GM13977 (cell line): ENCODE measurements at regions not wholly inside any gene's neighbourhood (a gene's known extent, or its start where the extent isn't known, plus 50 kb on each side); places are given as distances from the start of the nearest gene placed in this dataset.

Experiments used
- DNase-seq: peaks from one replicate; pipeline ENCODE4 v3.0.0; 2012; ENCODE audit warnings: low spot score
- in situ Hi-C: fragments of 300-500 bp; cut with MboI; formaldehyde crosslinking; loops from one replicate; pipeline ENCODE4 v1.12.0; 2022; ENCODE audit warnings: low sequenced_read_pairs, low pct_unique_long_range_greater_than_20kb, mixed read lengths, inconsistent platforms; ENCODE audit not compliant: unreplicated experiment
- TF ChIP-seq, protein P1 (sequence below): IDR thresholded peaks from 2 replicates; pipeline ENCODE4 v1.5.1; 2012; ENCODE audit warnings: mild to moderate bottlenecking, control low read depth; ENCODE audit not compliant: insufficient read depth; ENCODE audit errors: extremely low read depth, missing control alignments

DNA sequence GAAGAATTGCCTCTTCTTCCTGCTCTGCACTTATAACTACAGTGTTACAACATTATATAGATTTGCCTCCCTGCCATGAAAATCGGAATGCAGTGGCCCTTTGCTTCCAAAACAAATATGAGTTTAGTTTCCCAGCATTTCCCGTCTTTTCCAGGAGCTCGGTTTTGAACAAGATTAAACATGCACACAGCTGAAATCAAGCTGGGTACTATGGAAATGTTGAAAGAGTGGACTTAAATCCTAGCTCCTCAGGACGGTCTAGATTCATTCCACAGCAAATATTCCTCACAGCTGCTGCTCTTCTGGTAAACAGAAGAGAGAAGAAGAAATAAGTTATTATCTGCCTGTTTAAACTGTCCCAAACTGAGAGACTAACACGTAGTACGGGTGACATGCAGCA is 161.4 kb downstream of the PIK3R1 start:
- TF ChIP-seq, protein P1, sequence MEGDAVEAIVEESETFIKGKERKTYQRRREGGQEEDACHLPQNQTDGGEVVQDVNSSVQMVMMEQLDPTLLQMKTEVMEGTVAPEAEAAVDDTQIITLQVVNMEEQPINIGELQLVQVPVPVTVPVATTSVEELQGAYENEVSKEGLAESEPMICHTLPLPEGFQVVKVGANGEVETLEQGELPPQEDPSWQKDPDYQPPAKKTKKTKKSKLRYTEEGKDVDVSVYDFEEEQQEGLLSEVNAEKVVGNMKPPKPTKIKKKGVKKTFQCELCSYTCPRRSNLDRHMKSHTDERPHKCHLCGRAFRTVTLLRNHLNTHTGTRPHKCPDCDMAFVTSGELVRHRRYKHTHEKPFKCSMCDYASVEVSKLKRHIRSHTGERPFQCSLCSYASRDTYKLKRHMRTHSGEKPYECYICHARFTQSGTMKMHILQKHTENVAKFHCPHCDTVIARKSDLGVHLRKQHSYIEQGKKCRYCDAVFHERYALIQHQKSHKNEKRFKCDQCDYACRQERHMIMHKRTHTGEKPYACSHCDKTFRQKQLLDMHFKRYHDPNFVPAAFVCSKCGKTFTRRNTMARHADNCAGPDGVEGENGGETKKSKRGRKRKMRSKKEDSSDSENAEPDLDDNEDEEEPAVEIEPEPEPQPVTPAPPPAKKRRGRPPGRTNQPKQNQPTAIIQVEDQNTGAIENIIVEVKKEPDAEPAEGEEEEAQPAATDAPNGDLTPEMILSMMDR: no peak

DNA sequence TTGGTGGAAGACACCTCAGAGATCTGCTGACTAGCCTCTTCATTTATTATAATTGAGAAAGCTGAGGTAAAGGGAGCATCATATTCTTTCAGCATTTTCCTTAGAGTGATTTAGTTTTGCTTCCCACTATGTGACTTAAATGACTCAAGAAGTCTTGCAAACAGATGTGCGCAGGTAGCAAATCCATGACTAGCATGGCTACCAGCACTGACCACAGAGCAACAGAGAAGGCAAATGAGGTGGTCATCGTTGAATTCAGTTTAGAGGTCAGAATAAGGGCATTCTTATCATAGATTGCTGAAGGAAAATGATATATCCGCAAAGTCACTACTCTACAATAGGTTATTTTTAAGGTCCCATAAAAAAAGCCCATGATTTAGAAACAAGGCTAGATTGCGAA is 162.2 kb downstream of the PIK3R1 start:
- in situ Hi-C loops: no loop called here
- DNase-seq: no peak
- TF ChIP-seq, protein P1: no peak

More for the DNA sequence above, 161.4 kb downstream of the PIK3R1 start:
- no peak for DNase-seq
- in situ Hi-C loops: no loop called here

- DNase-seq: no peak
- TF ChIP-seq, protein P1: no peak
- in situ Hi-C loops: no loop called here
These were observed 162.8 kb downstream of the PIK3R1 start for GRCh38 chr5:68378204-68378820.

GRCh38 chr5:68379275-68380036 is 163.9 kb downstream of the PIK3R1 start:
- no peak for DNase-seq
- in situ Hi-C loops: no loop called here
- TF ChIP-seq, protein P1: no peak

DNA sequence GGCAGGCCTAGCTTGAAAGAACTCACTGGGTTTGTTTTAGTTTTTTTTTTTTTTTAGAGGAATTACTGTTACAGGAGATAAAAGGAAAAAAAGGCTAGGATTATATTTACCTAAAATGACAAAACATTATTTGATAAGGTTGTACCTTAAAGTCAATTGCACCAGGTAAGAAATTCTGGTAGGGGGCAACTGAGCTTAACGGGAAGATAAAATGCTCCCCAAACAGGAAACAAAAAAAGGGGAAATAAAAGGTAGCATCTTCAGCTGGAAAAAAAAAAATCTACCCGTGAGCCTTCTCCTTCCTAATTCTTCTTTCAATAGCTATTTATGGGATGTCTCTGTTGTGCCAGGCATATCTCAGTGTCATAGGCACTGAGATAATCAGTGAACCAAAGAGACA is 164.5 kb downstream of the PIK3R1 start:
- TF ChIP-seq, protein P1: no peak
- no peak for DNase-seq
- in situ Hi-C loops: no loop called here

GRCh38 chr5:68381060-68381459 is 165.5 kb downstream of the PIK3R1 start:
- TF ChIP-seq, protein P1: no peak
- DNase-seq: no peak
- in situ Hi-C loops: no loop called here
